Aorta (tissue), 5 donors: ENCODE measurements at regions not wholly inside any gene's neighbourhood (a gene's known extent, or its start where the extent isn't known, plus 50 kb on each side); places are given as distances from the start of the nearest gene placed in this dataset.
A peak's percentile ranks its signal among the peaks of the same experiment; 100 is the strongest.

ENCODE experiments used
- ATAC-seq: fragments of 200-7000 bp; cut with Tn5 transposase; one replicate; pipeline ENCODE4 v1.9.1; 2022; ENCODE audit warnings: moderate library complexity; ENCODE audit not compliant: low FRiP score
- DNase-seq, 2 donors: peaks; one replicate each; pipeline ENCODE4 v3.0.0-alpha.2; 2020
- H3K27ac ChIP-seq, 2 donors: one replicate each; pipeline ENCODE4 v1.5.1; 2013; ENCODE audit warnings: low read length in 2 of 2, mild to moderate bottlenecking in 2 of 2, moderate library complexity in 2 of 2, control low read depth in 1 of 2, inconsistent platforms in 1 of 2, low read depth in 1 of 2
- H3K27me3 ChIP-seq, 2 donors: one replicate each; pipeline ENCODE4 v1.6.1; 2013; ENCODE audit warnings: control low read depth in 1 of 2, low read length in 1 of 2, mild to moderate bottlenecking in 1 of 2, moderate library complexity in 1 of 2; ENCODE audit not compliant: insufficient read depth in 2 of 2, control insufficient read depth in 1 of 2
- H3K36me3 ChIP-seq, 2 donors: one replicate each; pipeline ENCODE4 v1.6.1; 2013; ENCODE audit warnings: control low read depth in 1 of 2, low read length in 1 of 2, mild to moderate bottlenecking in 1 of 2; ENCODE audit not compliant: insufficient read depth in 2 of 2, control insufficient read depth in 1 of 2
- H3K4me1 ChIP-seq, 2 donors: one replicate each; pipeline ENCODE4 v1.6.1; 2013; ENCODE audit warnings: low read length in 2 of 2, control low read depth in 1 of 2, mild to moderate bottlenecking in 1 of 2, moderate library complexity in 1 of 2; ENCODE audit not compliant: insufficient read depth in 2 of 2, control insufficient read depth in 1 of 2
- H3K4me3 ChIP-seq, 2 donors: one replicate each; pipeline ENCODE4 v1.5.1; 2013; ENCODE audit warnings: low read length in 2 of 2, control low read depth in 1 of 2, mild to moderate bottlenecking in 1 of 2
- H3K9me3 ChIP-seq: one replicate; pipeline ENCODE4 v1.6.1; 2013; ENCODE audit warnings: mild to moderate bottlenecking, low read length; ENCODE audit not compliant: control insufficient read depth
- WGBS, 2 donors: extraction: QIAGEN DNeasy Blood & Tissue Kit; methylation state at CpG; one replicate each; pipeline ENCODE4 v1.1.7; 2013; 5-methylcytosine and 5-hydroxymethylcytosine counted together
- intact Hi-C, 2 donors: fragments of 100-400 bp; cut with DNase I; formaldehyde crosslinking; loops; one replicate each; pipeline versions ENCODE4 v1.14.2 to v1.15.0; 2022
- donor health status: healthy with polysubstance abuse.
- donor health status: Bipolar disorder and iron deficiency.
- donor health status: DM: no; HTN: no; CAD: no.
- donor health status: DM: no; HTN: no; CAD: no.
- donor health status: DM: yes; HTN: yes; CAD: no.

DNA sequence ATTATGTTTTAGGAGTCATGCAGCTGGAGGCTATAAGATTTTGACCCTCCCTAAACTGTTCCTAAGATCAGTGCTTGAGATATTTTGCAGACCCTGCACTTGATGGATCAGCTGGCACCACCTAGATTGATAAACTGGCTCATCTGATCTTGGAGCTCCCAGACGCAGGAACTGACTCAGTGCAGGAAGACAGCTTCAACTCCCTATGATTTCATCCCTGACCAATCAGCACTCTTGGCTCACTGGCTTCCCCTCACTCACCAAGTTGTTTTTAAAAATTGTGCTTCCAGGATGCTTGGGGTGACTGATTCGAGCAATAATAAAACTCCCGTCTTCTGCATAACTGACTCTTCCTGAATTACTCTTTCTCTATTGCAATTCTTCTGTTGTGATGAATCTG, 637.5 kb upstream of the FAT3 start:
- Histone ChIP-seq H3K9me3 (no peaks in the 10 kb centered on the region), H3K4me1 (no peaks in the 10 kb centered on the region), H3K27ac (no peak overlapping the region), H3K36me3 (no peaks in the 10 kb centered on the region), H3K4me3 (no peak overlapping the region), H3K27me3 (no peaks in the 10 kb centered on the region)
- DNase-seq: no peak
- no peak for ATAC-seq
- WGBS, 2 donors: 51 to 63% methylated on average over 3 of the region's 3 CpGs
- intact Hi-C loops: no loop called here

DNA sequence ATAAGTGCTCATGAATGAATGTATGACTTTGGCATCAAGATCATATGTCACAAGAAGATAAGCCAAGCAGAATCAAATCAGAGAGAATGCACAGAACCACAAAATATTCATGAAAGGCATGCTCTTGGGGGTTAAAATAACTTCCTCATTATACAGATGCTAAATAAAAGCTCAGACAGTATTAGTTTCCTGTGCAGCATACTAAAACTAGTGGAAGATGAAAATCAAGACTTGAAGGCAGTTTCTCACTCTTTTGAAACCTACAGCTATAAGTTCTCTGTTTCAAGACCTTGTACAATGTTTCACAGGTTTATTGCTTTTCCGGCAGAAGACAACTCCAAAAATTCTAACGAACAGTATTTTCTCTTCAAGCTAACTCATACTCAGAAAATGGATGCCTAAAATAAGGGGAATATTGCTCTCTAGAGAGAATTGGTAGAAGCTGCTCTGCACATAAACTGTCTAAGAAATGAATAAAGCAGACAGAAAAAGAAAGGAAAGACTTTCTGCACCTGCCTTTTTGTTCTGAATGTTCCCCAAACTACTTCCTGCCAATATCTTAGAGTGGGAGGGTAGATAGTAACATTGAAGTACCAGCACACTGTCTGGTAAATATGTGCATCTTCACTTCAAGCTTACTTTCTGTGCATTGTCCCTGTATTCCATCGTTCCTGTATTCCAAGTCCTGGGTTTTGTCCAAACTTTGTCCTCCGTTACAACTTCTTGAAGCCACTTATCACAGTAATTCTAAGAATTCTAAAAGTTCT, 639.4 kb upstream of the FAT3 start:
- ATAC-seq: no peak
- no peak for DNase-seq
- no peaks in the 10 kb centered on the region for H3K4me1 ChIP-seq
- H3K27ac ChIP-seq: no peak overlapping the region
- H3K9me3 ChIP-seq: no peaks in the 10 kb centered on the region
- intact Hi-C loops: no loop called here
- H3K4me3 ChIP-seq: no peak overlapping the region
- H3K27me3 ChIP-seq: no peaks in the 10 kb centered on the region
- H3K36me3 ChIP-seq: no peaks in the 10 kb centered on the region
- 51 to 54% methylated on average over 4 of the region's 4 CpGs for WGBS, 2 donors

DNA sequence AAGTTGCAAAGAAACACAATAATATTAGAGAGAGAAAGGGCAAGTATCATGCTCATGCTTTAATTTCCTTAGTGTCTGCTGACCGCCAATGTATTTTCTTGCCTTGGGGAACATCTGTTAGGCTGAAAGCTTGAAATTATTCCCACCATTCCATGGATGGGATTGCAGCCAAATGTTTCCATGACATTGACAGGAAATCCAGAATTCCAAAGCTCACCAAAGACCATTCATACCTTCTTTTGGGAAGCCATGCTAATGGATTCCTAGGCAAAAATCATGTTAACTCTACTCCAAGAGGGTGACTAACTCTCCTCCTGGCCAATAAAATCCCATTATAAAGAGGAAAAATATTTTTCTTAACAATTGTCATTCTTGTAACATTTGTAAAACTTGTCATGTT, 661.4 kb upstream of the FAT3 start:
- Histone ChIP-seq H3K4me3 (no peak overlapping the region), H3K36me3 (no peaks in the 10 kb centered on the region), H3K27me3 (no peaks in the 10 kb centered on the region), H3K9me3 (no peaks in the 10 kb centered on the region), H3K4me1 (no peaks in the 10 kb centered on the region), H3K27ac (no peak overlapping the region)
- intact Hi-C loops: no loop called here
- no peak for DNase-seq
- 81 to 91% methylated on average over 1 of the region's 1 CpG for WGBS, 2 donors
- no peak for ATAC-seq

- no peaks in the 10 kb centered on the region for H3K9me3 ChIP-seq
- 87 to 99% methylated on average over 2 of the region's 2 CpGs for WGBS, 2 donors
- no peaks in the 10 kb centered on the region for H3K4me1 ChIP-seq
- H3K27ac ChIP-seq: no peak overlapping the region
- H3K36me3 ChIP-seq: no peaks in the 10 kb centered on the region
- H3K27me3 ChIP-seq: no peaks in the 10 kb centered on the region
- H3K4me3 ChIP-seq: no peak overlapping the region
- DNase-seq (no peak), ATAC-seq (no peak)
- intact Hi-C loops: no loop called here
Observed at GRCh38 chr11:91560434-91560833, 664.2 kb upstream of the FAT3 start.

- Histone ChIP-seq H3K36me3 (no peaks in the 10 kb centered on the region), H3K9me3 (no peaks in the 10 kb centered on the region), H3K27me3 (no peaks in the 10 kb centered on the region), H3K4me1 (no peaks in the 10 kb centered on the region), H3K4me3 (no peak overlapping the region), H3K27ac (no peak overlapping the region)
- ATAC-seq: no peak
- no peak for DNase-seq
- intact Hi-C loops: no loop called here
Observed at GRCh38 chr11:91538065-91538464, 686.6 kb upstream of the FAT3 start.

DNA sequence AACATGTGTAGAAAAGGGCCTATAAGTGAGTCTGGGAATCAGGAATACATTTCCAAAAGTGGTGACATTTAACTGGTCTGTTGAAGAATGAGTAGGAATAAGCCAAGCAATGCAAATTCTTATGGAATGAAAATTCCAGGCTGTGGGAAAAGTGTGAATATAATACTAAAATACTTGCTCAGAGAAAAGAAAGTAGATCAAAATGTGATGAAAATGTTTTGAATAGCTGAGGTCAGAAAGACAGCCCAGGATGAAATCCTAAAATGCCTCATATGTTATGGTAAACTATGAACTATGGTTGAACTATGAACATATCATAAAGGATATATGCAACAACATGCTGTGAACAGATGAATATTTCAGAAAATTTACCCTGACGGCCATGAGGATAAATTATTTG, 688.3 kb upstream of the FAT3 start:
- intact Hi-C loops: no loop called here
- no peak overlapping the region for H3K27ac ChIP-seq
- H3K36me3 ChIP-seq: no peaks in the 10 kb centered on the region
- ATAC-seq (no peak), DNase-seq (no peak)
- WGBS, 2 donors: 48% methylated on average over 1 of the region's 1 CpG
- H3K9me3 ChIP-seq: no peaks in the 10 kb centered on the region
- H3K4me3 ChIP-seq: no peak overlapping the region
- no peaks in the 10 kb centered on the region for H3K4me1 ChIP-seq
- no peaks in the 10 kb centered on the region for H3K27me3 ChIP-seq

DNA sequence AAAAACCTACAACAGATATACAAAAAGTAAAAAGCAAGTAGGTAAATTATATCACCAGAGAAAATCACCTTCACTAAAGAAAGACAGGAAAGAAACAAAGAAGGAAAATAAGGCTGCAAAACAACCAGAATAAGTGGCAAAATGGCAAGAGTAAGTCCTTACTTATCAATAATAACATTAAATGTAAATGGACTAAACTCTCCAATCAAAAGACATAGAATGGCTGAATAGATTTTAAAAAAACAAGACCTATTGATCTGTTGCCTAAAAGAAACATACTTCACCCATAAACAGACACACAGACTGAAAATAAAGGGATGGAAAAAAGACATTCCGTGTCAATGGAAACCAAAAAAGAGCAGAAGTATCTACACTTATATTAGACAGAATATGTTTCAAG, 695.7 kb upstream of the FAT3 start:
- intact Hi-C loops: no loop called here

GRCh38 chr11:91527380-91528030, 697.1 kb upstream of the FAT3 start:
- WGBS, 2 donors: 77 to 94% methylated on average over 4 of the region's 4 CpGs
- no peak for ATAC-seq
- no peaks in the 10 kb centered on the region for H3K4me1 ChIP-seq
- intact Hi-C loops: no loop called here
- no peak overlapping the region for H3K27ac ChIP-seq
- H3K27me3 ChIP-seq: no peaks in the 10 kb centered on the region
- H3K36me3 ChIP-seq: no peaks in the 10 kb centered on the region
- H3K9me3 ChIP-seq: no peaks in the 10 kb centered on the region
- no peak overlapping the region for H3K4me3 ChIP-seq
- peak in 1 of 2 donors; percentile 27 for DNase-seq

More for the DNA sequence above, 695.7 kb upstream of the FAT3 start:
- Histone ChIP-seq H3K27ac (no peak overlapping the region), H3K36me3 (no peaks in the 10 kb centered on the region), H3K4me1 (no peaks in the 10 kb centered on the region), H3K4me3 (no peak overlapping the region), H3K27me3 (no peaks in the 10 kb centered on the region), H3K9me3 (no peaks in the 10 kb centered on the region)
- DNase-seq (no peak), ATAC-seq (no peak)
- WGBS, 2 donors: 94 to 97% methylated on average over 1 of the region's 1 CpG

DNA sequence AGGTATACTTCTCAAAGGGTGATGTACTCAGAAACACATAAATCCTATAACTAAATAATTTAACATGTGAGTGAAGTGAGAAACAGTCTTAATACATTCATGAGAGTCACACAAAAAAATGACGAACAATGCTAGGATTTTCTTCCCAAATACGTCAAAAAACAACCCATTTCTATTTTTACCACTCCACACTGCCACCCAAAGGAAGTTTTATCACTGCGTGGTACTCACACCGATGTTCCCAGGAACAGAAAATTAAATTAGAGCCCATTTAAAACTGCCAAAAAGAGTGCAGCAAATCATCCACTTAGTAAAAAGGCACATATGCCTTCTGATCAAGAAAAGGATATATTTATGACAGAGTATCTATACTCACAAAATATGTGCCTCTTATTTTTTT, 710.9 kb upstream of the FAT3 start:
- Histone ChIP-seq H3K27ac (no peak overlapping the region), H3K36me3 (no peaks in the 10 kb centered on the region), H3K27me3 (no peaks in the 10 kb centered on the region), H3K4me1 (no peaks in the 10 kb centered on the region), H3K9me3 (no peaks in the 10 kb centered on the region), H3K4me3 (no peak overlapping the region)
- 4 to 6% methylated on average over 4 of the region's 4 CpGs for WGBS, 2 donors
- DNase-seq: no peak
- ATAC-seq: no peak
- intact Hi-C loops: no loop called here
